ENCODE measurements at regions not wholly inside any gene's neighbourhood (a gene's known extent, or its start where the extent isn't known, plus 50 kb on each side); places are given as distances from the start of the nearest gene placed in this dataset.
"Not testable (repeated sequence)": the region's sequence is repeated elsewhere in the genome, so short reads cannot be mapped to it uniquely, and the experiment has no call there.

DNA sequence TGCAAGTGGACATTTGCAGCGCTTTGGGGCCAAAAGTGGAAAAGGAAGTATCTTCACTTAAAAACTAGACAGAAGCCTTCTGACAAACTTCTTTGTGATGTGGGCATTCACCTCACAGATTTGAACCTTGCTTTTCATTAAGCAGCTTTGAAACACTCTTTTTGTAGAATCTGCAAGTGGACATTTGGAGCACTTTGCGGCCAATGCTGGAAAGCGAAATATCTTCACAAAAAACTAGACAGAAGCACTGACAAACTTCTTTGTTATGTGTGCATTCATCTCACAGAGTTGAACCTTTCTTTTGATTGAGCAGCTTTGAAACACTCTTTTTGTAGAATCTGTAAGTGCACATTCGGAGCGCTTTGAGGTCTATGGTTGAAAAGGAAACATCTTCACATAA, 1365.9 kb upstream of the DEFB115 start:
- not testable (repeated sequence) for H3K4me3 ChIP-seq (ENCODE audit: low read length); H3K4me1 ChIP-seq (ENCODE audit: insufficient read depth, low read length); H3K27me3 ChIP-seq (ENCODE audit: insufficient read depth, low read length); H3K9me3 ChIP-seq (ENCODE audit: low read depth, low read length)

All from mononuclear cell (primary cell).